B cell (primary cell): ENCODE measurements at regions not wholly inside any gene's neighbourhood (a gene's known extent, or its start where the extent isn't known, plus 50 kb on each side); places are given as distances from the start of the nearest gene placed in this dataset.

ENCODE experiments used
- ATAC-seq: fragments of 200-7000 bp; cut with Tn5 transposase; one replicate; pipeline ENCODE4 v1.10.0; 2021; ENCODE audit warnings: low read depth, mild to moderate bottlenecking, moderate number of reproducible peaks, moderate library complexity
- CTCF ChIA-PET: fragments of 350-600 bp; sonication (Branson Sonifier 250); formaldehyde crosslinking; loops from one replicate; lab custom pipeline; 2021; ENCODE audit warnings: antibody characterized with exemption, inconsistent platforms; lab: Charles Lee
- POLR2A ChIA-PET: fragments of 350-600 bp; sonication (Branson Sonifier 250); formaldehyde crosslinking; loops from one replicate; lab custom pipeline; 2021; ENCODE audit warnings: antibody characterized with exemption; lab: Charles Lee
- DNase-seq: peaks from one replicate; pipeline ENCODE4 v3.0.0; 2013
- H2AFZ ChIP-seq: 2 replicates; pipeline ENCODE4 v1.6.1; 2012; ENCODE audit warnings: mild to moderate bottlenecking, low read depth, low read length; ENCODE audit not compliant: insufficient read depth, poor library complexity, severe bottlenecking
- H3K27ac ChIP-seq, 2 donors: 1 replicate in 1 of 2; 2 replicates in 1 of 2; pipeline ENCODE4 v1.5.1; 2012 to 2013; ENCODE audit warnings: low read length in 2 of 2, mild to moderate bottlenecking in 2 of 2, moderate library complexity in 1 of 2
- H3K27me3 ChIP-seq, 4 experiments: fragments of 200-600 bp in 1 of 4; sonication (generic) in 1 of 4; replicated peaks in 1 of 4; 1 replicate in 2 of 4; 2 replicates in 2 of 4; pipeline versions ENCODE4 v1.6.1 to v1.7.0; 2013 to 2016; ENCODE audit warnings: low read length in 3 of 4, mild to moderate bottlenecking in 2 of 4, mixed read lengths in 1 of 4, moderate library complexity in 1 of 4; ENCODE audit not compliant: insufficient read depth in 4 of 4, control insufficient read depth in 3 of 4; ENCODE audit errors: control extremely low read depth in 1 of 4
- H3K36me3 ChIP-seq, 2 experiments: replicated peaks in 1 of 2; 1 replicate in 1 of 2; 2 replicates in 1 of 2; pipeline versions ENCODE4 v1.6.1 to v1.7.1; 2013; ENCODE audit warnings: low read length in 1 of 2; ENCODE audit not compliant: insufficient read depth in 2 of 2, control insufficient read depth in 1 of 2; ENCODE audit errors: control extremely low read depth in 1 of 2, extremely low read depth in 1 of 2
- H3K4me1 ChIP-seq, 2 donors: fragments of 200-600 bp in 1 of 2; sonication (generic) in 1 of 2; 1 replicate in 1 of 2; 2 replicates in 1 of 2; pipeline versions ENCODE4 v1.5.1 to v1.6.1; 2013 to 2017; ENCODE audit warnings: low read length in 2 of 2; ENCODE audit not compliant: control insufficient read depth in 2 of 2, insufficient read depth in 2 of 2
- H3K4me2 ChIP-seq: replicated peaks from 2 replicates; pipeline ENCODE3; 2012; ENCODE audit warnings: mild to moderate bottlenecking, low read depth, low read length; ENCODE audit not compliant: poor library complexity, severe bottlenecking
- H3K4me3 ChIP-seq, 5 experiments: fragments of 200-600 bp in 1 of 5; sonication (generic) in 1 of 5; 1 replicate in 3 of 5; 2 replicates in 2 of 5; pipeline versions ENCODE4 v1.5.1 to v1.7.0; 2011 to 2016; ENCODE audit warnings: low read length in 4 of 5, mild to moderate bottlenecking in 4 of 5, low read depth in 2 of 5, control low read depth in 1 of 5, moderate library complexity in 1 of 5; ENCODE audit not compliant: insufficient read depth in 1 of 5; ENCODE audit errors: control extremely low read depth in 1 of 5, extremely low read depth in 1 of 5
- H3K79me2 ChIP-seq: fragments of 200-600 bp; sonication (generic); one replicate; pipeline ENCODE4 v1.6.0; 2016; ENCODE audit warnings: low read length; ENCODE audit not compliant: control insufficient read depth, insufficient read depth
- H3K9ac ChIP-seq: fragments of 200-600 bp; sonication (generic); 2 replicates; pipeline ENCODE4 v1.6.1; 2017; ENCODE audit warnings: mild to moderate bottlenecking, low read length, moderate library complexity
- H3K9me3 ChIP-seq, 3 donors: one replicate each; pipeline versions ENCODE4 v1.6.1 to v1.7.1; 2013; ENCODE audit warnings: low read length in 2 of 3; ENCODE audit not compliant: control insufficient read depth in 2 of 3, insufficient read depth in 1 of 3; ENCODE audit errors: control extremely low read depth in 1 of 3
- H4K20me1 ChIP-seq: 2 replicates; pipeline ENCODE4 v1.6.0; 2012; ENCODE audit warnings: mild to moderate bottlenecking, low read length; ENCODE audit not compliant: insufficient read depth, control insufficient read depth, poor library complexity, severe bottlenecking
- H3K27ac Mint-ChIP-seq: one replicate; pipeline ENCODE4 v1.8.0; 2021; ENCODE audit warnings: mixed read lengths
- H3K27me3 Mint-ChIP-seq: one replicate; pipeline ENCODE4 v1.8.0; 2021; ENCODE audit warnings: mixed read lengths
- H3K4me1 Mint-ChIP-seq: one replicate; pipeline ENCODE4 v1.8.0; 2021; ENCODE audit warnings: mixed read lengths
- H3K4me3 Mint-ChIP-seq: one replicate; pipeline ENCODE4 v1.8.0; 2021; ENCODE audit warnings: mixed read lengths
- H3K9me3 Mint-ChIP-seq: one replicate; pipeline ENCODE4 v1.8.0; 2022; ENCODE audit warnings: mixed read lengths; ENCODE audit not compliant: insufficient read depth
- CTCF ChIP-seq: fragments of 200-600 bp; IDR thresholded peaks from one replicate; pipeline ENCODE4 v1.8.0; 2022; ENCODE audit warnings: antibody characterized with exemption, mild to moderate bottlenecking
- EZH2 ChIP-seq: IDR thresholded peaks from 2 replicates; pipeline ENCODE4 v1.6.1; 2012; ENCODE audit warnings: borderline replicate concordance, low read depth, mild to moderate bottlenecking, moderate library complexity, low read length; ENCODE audit not compliant: insufficient read depth, poor library complexity, severe bottlenecking
- WGBS: methylation state at CpG from one replicate; pipeline ENCODE4 v1.1.5; 2013; ENCODE audit warnings: missing lambda C conversion rate; ENCODE audit not compliant: insufficient coverage; 5-methylcytosine and 5-hydroxymethylcytosine counted together
- intact Hi-C: fragments of 100-400 bp; cut with micrococcal nuclease; formaldehyde crosslinking; loops from one replicate; pipeline ENCODE4 v1.10.0; 2022

- Histone ChIP-seq H3K9me3 (peaks cover 0 to 1% (median 0%) of the 10 kb centered on the region in 3 donors), H3K9ac (no peak overlapping the region), H3K36me3 (no peaks in the 10 kb centered on the region), H3K4me2 (no peak overlapping the region), H3K27ac (no peak overlapping the region), H3K4me1 (no peaks in the 10 kb centered on the region), H3K4me3 (no peak overlapping the region), H2AFZ (no peak overlapping the region), H3K79me2 (no peaks in the 10 kb centered on the region), H3K27me3 (no peaks in the 10 kb centered on the region), H4K20me1 (no peaks in the 10 kb centered on the region)
- Mint-ChIP-seq H3K4me1 (no peaks in the 10 kb centered on the region), H3K4me3 (no peak overlapping the region), H3K27me3 (no peaks in the 10 kb centered on the region), H3K9me3 (no peaks in the 10 kb centered on the region), H3K27ac (no peak overlapping the region)
- CTCF ChIA-PET: interaction anchor here (0.6 kb wide), 1 partner anchor 84 kb away, joined by 6 read pairs; no protein-coding TSS in a partner anchor
- WGBS: 38% methylated on average over 1 of the region's 3 CpGs
- TF ChIP-seq CTCF (no peak), EZH2 (no peak)
- POLR2A ChIA-PET: no interaction called here
- ATAC-seq: no peak
- intact Hi-C loops: no loop called here
- DNase-seq: no peak
Observed at GRCh38 chr13:69331245-69331644, 776.4 kb upstream of the ATXN8OS start.

DNA sequence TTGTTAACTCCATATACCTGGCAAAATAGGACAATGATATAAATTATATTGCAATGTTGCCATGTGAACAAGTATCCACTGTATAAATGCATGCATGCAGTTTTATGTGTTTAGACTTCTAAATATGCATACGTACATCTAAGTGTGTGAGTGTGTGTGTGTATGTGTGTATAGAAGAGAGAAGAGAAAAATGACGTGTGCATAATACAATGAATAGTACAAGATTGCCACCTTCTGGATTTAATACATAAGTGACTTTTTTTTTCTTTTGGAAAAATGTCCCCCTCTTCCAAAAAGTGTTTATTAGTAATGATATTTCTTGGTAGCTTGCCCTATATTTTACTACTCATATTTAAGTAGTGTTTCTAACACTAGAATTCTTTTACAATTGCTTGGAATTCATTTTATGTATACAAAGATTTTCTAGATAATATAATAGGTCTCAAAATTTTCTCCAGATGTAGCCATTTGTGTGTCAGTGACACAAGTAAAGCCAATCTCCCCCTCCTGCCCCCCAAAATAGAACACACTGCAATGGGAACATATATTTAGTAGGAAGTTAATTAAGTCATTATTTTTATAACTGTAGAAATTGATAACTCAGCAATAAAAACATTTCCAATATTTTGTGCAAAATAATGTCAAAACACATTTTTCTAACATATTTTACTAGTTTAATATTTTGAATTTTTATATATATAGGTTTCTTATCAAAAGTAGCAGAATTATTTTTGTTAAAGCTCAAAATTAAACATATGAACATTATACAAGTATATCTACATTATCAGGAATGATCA, 783.3 kb upstream of the ATXN8OS start:
- intact Hi-C loops: no loop called here
- H3K4me1 Mint-ChIP-seq: no peaks in the 10 kb centered on the region
- WGBS: no CpG with 5 or more reads among the region's 2 CpGs
- Histone ChIP-seq H3K27ac (no peak overlapping the region), H2AFZ (no peak overlapping the region), H3K79me2 (no peaks in the 10 kb centered on the region), H3K36me3 (no peaks in the 10 kb centered on the region), H3K4me1 (no peaks in the 10 kb centered on the region), H3K27me3 (no peaks in the 10 kb centered on the region), H4K20me1 (no peaks in the 10 kb centered on the region), H3K9me3 (no peaks in the 10 kb centered on the region), H3K4me3 (no peak overlapping the region), H3K4me2 (no peak overlapping the region), H3K9ac (no peak overlapping the region)
- ATAC-seq (no peak), DNase-seq (no peak)
- H3K27me3 Mint-ChIP-seq: no peaks in the 10 kb centered on the region
- H3K9me3 Mint-ChIP-seq: no peaks in the 10 kb centered on the region
- no peak overlapping the region for H3K4me3 Mint-ChIP-seq
- ChIA-PET POLR2A (no interaction called here), CTCF (no interaction called here)
- TF ChIP-seq EZH2: no peak
- no peak for TF ChIP-seq CTCF
- H3K27ac Mint-ChIP-seq: no peak overlapping the region
